HFF-Myc (cell line): ENCODE measurements at regions not wholly inside any gene's neighbourhood (a gene's known extent, or its start where the extent isn't known, plus 50 kb on each side); places are given as distances from the start of the nearest gene placed in this dataset.

Experiments used
- DNase-seq: peaks from one replicate; pipeline ENCODE4 v3.0.0-alpha.2; 2011; ENCODE audit warnings: low read depth; ENCODE audit errors: extremely low read depth
- H3K4me3 ChIP-seq: replicated peaks from 2 replicates; pipeline ENCODE4 v1.5.1; 2011; ENCODE audit warnings: low read depth, mild to moderate bottlenecking, control low read depth, low read length
- CTCF ChIP-seq: IDR thresholded peaks from 2 replicates; pipeline ENCODE4 v1.5.1; 2012; ENCODE audit warnings: mild to moderate bottlenecking, low read depth, low read length, control low read depth; ENCODE audit errors: missing control alignments

GRCh38 chr18:8974696-8975095 is 127.8 kb upstream of the NDUFV2 start:
- no peak for DNase-seq
- H3K4me3 ChIP-seq: no peak overlapping the region
- TF ChIP-seq CTCF: no peak

- TF ChIP-seq CTCF: no peak
- no peak overlapping the region for H3K4me3 ChIP-seq
- no peak for DNase-seq
Measured at GRCh38 chr18:8975624-8976023, 126.9 kb upstream of the NDUFV2 start.

GRCh38 chr18:8976606-8977005 is 125.9 kb upstream of the NDUFV2 start:
- H3K4me3 ChIP-seq: no peak overlapping the region
- no peak for DNase-seq
- TF ChIP-seq CTCF: no peak

- no peak for TF ChIP-seq CTCF
- no peak for DNase-seq
- no peak overlapping the region for H3K4me3 ChIP-seq
Measured at GRCh38 chr18:8977166-8977565, 125.3 kb upstream of the NDUFV2 start.

- no peak overlapping the region for H3K4me3 ChIP-seq
Measured at GRCh38 chr18:8977701-8978100, 124.8 kb upstream of the NDUFV2 start.

GRCh38 chr18:8978394-8978793 is 124.1 kb upstream of the NDUFV2 start:
- no peak for DNase-seq
- H3K4me3 ChIP-seq: no peak overlapping the region
- no peak for TF ChIP-seq CTCF

More at GRCh38 chr18:8977701-8978100, 124.8 kb upstream of the NDUFV2 start:
- no peak for TF ChIP-seq CTCF
- no peak for DNase-seq

DNA sequence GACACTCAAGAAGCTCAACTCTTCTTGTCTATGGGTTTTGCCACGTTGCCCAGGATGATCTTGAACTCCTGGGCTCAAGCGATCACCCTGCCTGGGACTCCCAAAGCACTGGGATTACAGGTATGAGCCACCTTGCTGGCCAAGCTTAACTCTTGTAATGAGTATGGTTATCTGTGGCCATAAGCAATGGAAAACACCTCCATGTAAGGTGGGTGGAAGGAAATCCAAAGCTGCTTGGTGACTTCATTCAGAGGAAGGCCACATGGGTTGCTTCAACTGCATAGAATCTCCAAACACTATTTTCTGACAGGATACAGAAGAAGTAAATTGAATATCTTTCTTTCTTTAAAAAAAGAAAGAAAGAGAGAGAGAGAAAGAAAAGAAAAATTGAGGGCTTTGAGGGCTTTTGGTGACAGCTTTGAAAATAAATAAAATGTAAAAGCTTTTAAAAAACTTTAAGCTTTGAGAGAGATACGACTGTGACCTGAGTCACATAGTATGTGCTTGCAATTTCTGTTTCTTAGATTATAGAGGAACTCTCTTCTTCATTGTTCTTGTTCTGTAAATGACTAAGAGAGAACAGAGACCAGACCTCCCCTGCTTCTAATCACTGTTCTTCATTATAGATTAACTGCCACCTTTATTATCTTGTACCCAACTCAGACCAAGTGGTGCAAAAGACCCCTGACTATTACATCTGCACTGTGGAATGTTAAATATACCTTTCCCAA is 123.1 kb upstream of the NDUFV2 start:
- DNase-seq: no peak
- no peak for TF ChIP-seq CTCF
- H3K4me3 ChIP-seq: no peak overlapping the region
